GM19025 (cell line): ENCODE measurements at regions not wholly inside any gene's neighbourhood (a gene's known extent, or its start where the extent isn't known, plus 50 kb on each side); places are given as distances from the start of the nearest gene placed in this dataset.

ENCODE experiments used
- ATAC-seq: cut with Tn5 transposase; IDR thresholded peaks from one replicate; pipeline ENCODE4 v1.9.1; 2021; ENCODE audit warnings: mild to moderate bottlenecking, low read depth, moderate library complexity; ENCODE audit not compliant: unreplicated experiment

GRCh38 chr6:74650668-74651067 lies 555.2 kb downstream of the COL12A1 start:
- no peak for ATAC-seq

GRCh38 chr6:74646461-74646860 lies 559.4 kb downstream of the COL12A1 start:
- ATAC-seq, result no peak

- ATAC-seq, result no peak
These were observed 560.6 kb downstream of the COL12A1 start for GRCh38 chr6:74645108-74645849.

GRCh38 chr6:74642101-74642500 lies 563.8 kb downstream of the COL12A1 start:
- ATAC-seq, result no peak

- no peak for ATAC-seq
These were observed 567.4 kb downstream of the COL12A1 start for GRCh38 chr6:74638412-74638811.

- ATAC-seq, result no peak
These were observed 573.5 kb downstream of the COL12A1 start for GRCh38 chr6:74632196-74632875.

- ATAC-seq, result no peak
These were observed 574.3 kb downstream of the COL12A1 start for GRCh38 chr6:74631564-74631963.

GRCh38 chr6:74626288-74626687 lies 579.6 kb downstream of the COL12A1 start:
- ATAC-seq, result no peak

GRCh38 chr6:74623027-74623426 lies 582.8 kb downstream of the COL12A1 start:
- no peak for ATAC-seq

- no peak for ATAC-seq
These were observed 594.6 kb downstream of the COL12A1 start for GRCh38 chr6:74611220-74611619.

- ATAC-seq, result no peak
These were observed 595.5 kb downstream of the COL12A1 start for GRCh38 chr6:74610352-74610751.

- ATAC-seq, result no peak
These were observed 596.0 kb downstream of the COL12A1 start for GRCh38 chr6:74609871-74610270.

GRCh38 chr6:74607934-74608333 lies 597.9 kb downstream of the COL12A1 start:
- ATAC-seq, result no peak

GRCh38 chr6:74607468-74607867 lies 598.4 kb downstream of the COL12A1 start:
- ATAC-seq, result no peak

GRCh38 chr6:74606582-74607071 lies 599.2 kb downstream of the COL12A1 start:
- no peak for ATAC-seq

GRCh38 chr6:74605922-74606581 lies 599.8 kb downstream of the COL12A1 start:
- ATAC-seq, result no peak

- ATAC-seq, result no peak
These were observed 601.6 kb downstream of the COL12A1 start for GRCh38 chr6:74604279-74604678.

- no peak for ATAC-seq
These were observed 602.4 kb downstream of the COL12A1 start for GRCh38 chr6:74603322-74604076.

GRCh38 chr6:74602206-74602605 lies 603.6 kb downstream of the COL12A1 start:
- ATAC-seq, result no peak

- ATAC-seq, result peak; percentile 92
These were observed 607.1 kb downstream of the COL12A1 start for GRCh38 chr6:74598462-74599393.
